ENCODE measurements at regions not wholly inside any gene's neighbourhood (a gene's known extent, or its start where the extent isn't known, plus 50 kb on each side); places are given as distances from the start of the nearest gene placed in this dataset.
A peak's percentile ranks its signal among the peaks of the same experiment; 100 is the strongest.
"Not testable (repeated sequence)": the region's sequence is repeated elsewhere in the genome, so short reads cannot be mapped to it uniquely, and the experiment has no call there.

GRCh38 chr2:87634971-87635650 is 112.8 kb upstream of the PLGLB2 start:
- H3K9me3 Mint-ChIP-seq (ENCODE audit: low read depth); H3K36me3 Mint-ChIP-seq; H3K27me3 Mint-ChIP-seq: not testable (repeated sequence)
- peak overlapping the region; percentile 94 for H3K27ac Mint-ChIP-seq
- peak overlapping the region; percentile 10 for H3K4me3 Mint-ChIP-seq
- peaks cover 19% of the 10 kb centered on the region for H3K4me1 Mint-ChIP-seq (ENCODE audit: low read depth)

GRCh38 chr2:87636246-87636645 is 111.6 kb upstream of the PLGLB2 start:
- not testable (repeated sequence) for H3K4me3 Mint-ChIP-seq, H3K27ac Mint-ChIP-seq

GRCh38 chr2:87636735-87637134 is 111.2 kb upstream of the PLGLB2 start:
- H3K27ac Mint-ChIP-seq: peak overlapping the region; percentile 70
- not testable (repeated sequence) for H3K27me3 Mint-ChIP-seq; H3K36me3 Mint-ChIP-seq; H3K9me3 Mint-ChIP-seq (ENCODE audit: low read depth); H3K4me3 Mint-ChIP-seq
- peaks cover 15% of the 10 kb centered on the region for H3K4me1 Mint-ChIP-seq (ENCODE audit: low read depth)

More at GRCh38 chr2:87636246-87636645, 111.6 kb upstream of the PLGLB2 start:
- not testable (repeated sequence) for H3K27me3 Mint-ChIP-seq; H3K9me3 Mint-ChIP-seq (ENCODE audit: low read depth); H3K36me3 Mint-ChIP-seq
- H3K4me1 Mint-ChIP-seq (ENCODE audit: low read depth): peaks cover 19% of the 10 kb centered on the region

- H3K9me3 Mint-ChIP-seq (ENCODE audit: low read depth); H3K27ac Mint-ChIP-seq; H3K36me3 Mint-ChIP-seq; H3K27me3 Mint-ChIP-seq; H3K4me3 Mint-ChIP-seq: not testable (repeated sequence)
- H3K4me1 Mint-ChIP-seq (ENCODE audit: low read depth): peaks cover 15% of the 10 kb centered on the region
Observed at GRCh38 chr2:87637249-87637990, 110.5 kb upstream of the PLGLB2 start.

- not testable (repeated sequence) for H3K4me3 Mint-ChIP-seq; H3K36me3 Mint-ChIP-seq; H3K27me3 Mint-ChIP-seq; H3K9me3 Mint-ChIP-seq (ENCODE audit: low read depth); H3K27ac Mint-ChIP-seq
- peaks cover 13% of the 10 kb centered on the region for H3K4me1 Mint-ChIP-seq (ENCODE audit: low read depth)
Observed at GRCh38 chr2:87638114-87638807, 109.6 kb upstream of the PLGLB2 start.

GRCh38 chr2:87638872-87639271 is 109.0 kb upstream of the PLGLB2 start:
- not testable (repeated sequence) for H3K27me3 Mint-ChIP-seq; H3K27ac Mint-ChIP-seq; H3K9me3 Mint-ChIP-seq (ENCODE audit: low read depth); H3K4me3 Mint-ChIP-seq; H3K36me3 Mint-ChIP-seq
- peaks cover 12% of the 10 kb centered on the region for H3K4me1 Mint-ChIP-seq (ENCODE audit: low read depth)

GRCh38 chr2:87639801-87640440 is 108.0 kb upstream of the PLGLB2 start:
- H3K27ac Mint-ChIP-seq; H3K27me3 Mint-ChIP-seq; H3K4me3 Mint-ChIP-seq; H3K9me3 Mint-ChIP-seq (ENCODE audit: low read depth); H3K4me1 Mint-ChIP-seq (ENCODE audit: low read depth); H3K36me3 Mint-ChIP-seq: not testable (repeated sequence)

GRCh38 chr2:87640961-87641563 is 106.8 kb upstream of the PLGLB2 start:
- H3K27ac Mint-ChIP-seq; H3K4me1 Mint-ChIP-seq (ENCODE audit: low read depth): not testable (repeated sequence)

GRCh38 chr2:87643165-87643564 is 104.7 kb upstream of the PLGLB2 start:
- not testable (repeated sequence) for H3K4me1 Mint-ChIP-seq (ENCODE audit: low read depth); H3K27me3 Mint-ChIP-seq; H3K9me3 Mint-ChIP-seq (ENCODE audit: low read depth); H3K36me3 Mint-ChIP-seq; H3K27ac Mint-ChIP-seq; H3K4me3 Mint-ChIP-seq

More at GRCh38 chr2:87640961-87641563, 106.8 kb upstream of the PLGLB2 start:
- not testable (repeated sequence) for H3K27me3 Mint-ChIP-seq; H3K36me3 Mint-ChIP-seq; H3K4me3 Mint-ChIP-seq; H3K9me3 Mint-ChIP-seq (ENCODE audit: low read depth)

- not testable (repeated sequence) for H3K27me3 Mint-ChIP-seq; H3K36me3 Mint-ChIP-seq; H3K27ac Mint-ChIP-seq; H3K4me3 Mint-ChIP-seq; H3K4me1 Mint-ChIP-seq (ENCODE audit: low read depth); H3K9me3 Mint-ChIP-seq (ENCODE audit: low read depth)
Observed at GRCh38 chr2:87647737-87648498, 100.0 kb upstream of the PLGLB2 start.

GRCh38 chr2:87648815-87649214 is 99.1 kb upstream of the PLGLB2 start:
- not testable (repeated sequence) for H3K36me3 Mint-ChIP-seq; H3K4me1 Mint-ChIP-seq (ENCODE audit: low read depth); H3K27ac Mint-ChIP-seq; H3K4me3 Mint-ChIP-seq; H3K9me3 Mint-ChIP-seq (ENCODE audit: low read depth); H3K27me3 Mint-ChIP-seq

GRCh38 chr2:87649871-87650270 is 98.0 kb upstream of the PLGLB2 start:
- H3K36me3 Mint-ChIP-seq; H3K4me1 Mint-ChIP-seq (ENCODE audit: low read depth); H3K27ac Mint-ChIP-seq; H3K27me3 Mint-ChIP-seq; H3K4me3 Mint-ChIP-seq; H3K9me3 Mint-ChIP-seq (ENCODE audit: low read depth): not testable (repeated sequence)

GRCh38 chr2:87650837-87651236 is 97.0 kb upstream of the PLGLB2 start:
- H3K27ac Mint-ChIP-seq; H3K9me3 Mint-ChIP-seq (ENCODE audit: low read depth); H3K4me1 Mint-ChIP-seq (ENCODE audit: low read depth); H3K4me3 Mint-ChIP-seq; H3K36me3 Mint-ChIP-seq; H3K27me3 Mint-ChIP-seq: not testable (repeated sequence)

- H3K27me3 Mint-ChIP-seq; H3K4me3 Mint-ChIP-seq; H3K9me3 Mint-ChIP-seq (ENCODE audit: low read depth); H3K4me1 Mint-ChIP-seq (ENCODE audit: low read depth); H3K27ac Mint-ChIP-seq; H3K36me3 Mint-ChIP-seq: not testable (repeated sequence)
Observed at GRCh38 chr2:87651589-87651988, 96.3 kb upstream of the PLGLB2 start.
